ENCODE measurements at regions not wholly inside any gene's neighbourhood (a gene's known extent, or its start where the extent isn't known, plus 50 kb on each side); places are given as distances from the start of the nearest gene placed in this dataset.

GRCh38 chr3:21140785-21141184, 610.2 kb downstream of the ZNF385D start:
- H3K9me3 ChIP-seq (ENCODE audit: control insufficient read depth, low read length), result peaks cover 11% of the 10 kb centered on the region
- no peaks in the 10 kb centered on the region for H3K27me3 ChIP-seq (ENCODE audit: control insufficient read depth, insufficient read depth, low read length, poor library complexity, severe bottlenecking)
- no peaks in the 10 kb centered on the region for H3K4me1 ChIP-seq (ENCODE audit: control insufficient read depth, insufficient read depth, low read length)
- Mint-ChIP-seq H3K27me3 (ENCODE audit: insufficient read depth) (no peaks in the 10 kb centered on the region), H3K4me1 (peaks cover 4% of the 10 kb centered on the region), H3K27ac (no peak overlapping the region), H3K4me3 (no peak overlapping the region), H3K9me3 (peaks cover 9% of the 10 kb centered on the region), H3K36me3 (ENCODE audit: low read depth) (peaks cover 18% of the 10 kb centered on the region)
- TF ChIP-seq CTCF (conservative IDR thresholded peaks at IDR 0.05), result no peak
- WGBS, 2 experiments (ENCODE audit: insufficient coverage in 1 of 2, insufficient read length in 1 of 2), result 47 to 80% methylated on average over 1 of the region's 1 CpG
- peaks cover 4% of the 10 kb centered on the region for H3K36me3 ChIP-seq (ENCODE audit: control insufficient read depth, insufficient read depth, low read length)
- H3K27ac ChIP-seq (ENCODE audit: low read depth, low read length), result no peak overlapping the region
- DNase-seq, result no peak
- H3K9ac ChIP-seq (ENCODE audit: extremely low read depth, low read length, poor library complexity, severe bottlenecking), result no peak overlapping the region
- H3K4me3 ChIP-seq (ENCODE audit: low read length), result no peak overlapping the region

GRCh38 chr3:21138085-21138484, 612.9 kb downstream of the ZNF385D start:
- peaks cover 11% of the 10 kb centered on the region for H3K36me3 Mint-ChIP-seq (ENCODE audit: low read depth)
- peaks cover 6% of the 10 kb centered on the region for H3K9me3 Mint-ChIP-seq
- Histone ChIP-seq H3K4me1 (ENCODE audit: control insufficient read depth, insufficient read depth, low read length) (no peaks in the 10 kb centered on the region), H3K4me3 (ENCODE audit: low read length) (no peak overlapping the region), H3K9ac (ENCODE audit: extremely low read depth, low read length, poor library complexity, severe bottlenecking) (no peak overlapping the region), H3K27ac (ENCODE audit: low read depth, low read length) (no peak overlapping the region), H3K36me3 (ENCODE audit: control insufficient read depth, insufficient read depth, low read length) (no peaks in the 10 kb centered on the region), H3K27me3 (ENCODE audit: control insufficient read depth, insufficient read depth, low read length, poor library complexity, severe bottlenecking) (no peaks in the 10 kb centered on the region), H3K9me3 (ENCODE audit: control insufficient read depth, low read length) (peaks cover 11% of the 10 kb centered on the region)
- H3K27ac Mint-ChIP-seq, result no peak overlapping the region
- no peak for TF ChIP-seq CTCF (conservative IDR thresholded peaks at IDR 0.05)
- no peak for DNase-seq
- no peak overlapping the region for H3K4me3 Mint-ChIP-seq
- no peaks in the 10 kb centered on the region for H3K27me3 Mint-ChIP-seq (ENCODE audit: insufficient read depth)
- H3K4me1 Mint-ChIP-seq, result peaks cover 4% of the 10 kb centered on the region
- WGBS, 2 experiments (ENCODE audit: insufficient coverage in 1 of 2, insufficient read length in 1 of 2), result 96% methylated on average over 2 of the region's 2 CpGs; no CpG with 5 or more reads in 1 of the 2 experiments

GRCh38 chr3:21132896-21133295, 618.1 kb downstream of the ZNF385D start:
- H3K4me3 Mint-ChIP-seq, result no peak overlapping the region
- H3K9ac ChIP-seq (ENCODE audit: extremely low read depth, low read length, poor library complexity, severe bottlenecking), result no peak overlapping the region
- H3K27ac ChIP-seq (ENCODE audit: low read depth, low read length), result no peak overlapping the region
- no peak overlapping the region for H3K4me3 ChIP-seq (ENCODE audit: low read length)
- no peaks in the 10 kb centered on the region for H3K4me1 Mint-ChIP-seq
- H3K36me3 ChIP-seq (ENCODE audit: control insufficient read depth, insufficient read depth, low read length), result no peaks in the 10 kb centered on the region
- no peaks in the 10 kb centered on the region for H3K27me3 ChIP-seq (ENCODE audit: control insufficient read depth, insufficient read depth, low read length, poor library complexity, severe bottlenecking)
- no peak for DNase-seq
- peaks cover 14% of the 10 kb centered on the region for H3K36me3 Mint-ChIP-seq (ENCODE audit: low read depth)
- peaks cover 16% of the 10 kb centered on the region for H3K9me3 Mint-ChIP-seq
- no peaks in the 10 kb centered on the region for H3K27me3 Mint-ChIP-seq (ENCODE audit: insufficient read depth)
- no peaks in the 10 kb centered on the region for H3K4me1 ChIP-seq (ENCODE audit: control insufficient read depth, insufficient read depth, low read length)
- H3K27ac Mint-ChIP-seq, result no peak overlapping the region
- H3K9me3 ChIP-seq (ENCODE audit: control insufficient read depth, low read length), result peaks cover under 1% of the 10 kb centered on the region
- no peak for TF ChIP-seq CTCF (conservative IDR thresholded peaks at IDR 0.05)

All from endodermal cell (in vitro differentiated cells).